SK-N-SH (cell line): ENCODE measurements at regions not wholly inside any gene's neighbourhood (a gene's known extent, or its start where the extent isn't known, plus 50 kb on each side); places are given as distances from the start of the nearest gene placed in this dataset.

Experiments
- CTCF ChIP-seq: fragments of 200-600 bp; sonication (generic); IDR thresholded peaks from 2 replicates; pipeline ENCODE4 v1.6.1; 2017; ENCODE audit warnings: antibody characterized with exemption, mild to moderate bottlenecking, moderate library complexity
- GABPA ChIP-seq: IDR thresholded peaks from 2 replicates; pipeline ENCODE4 v1.4.0; 2012; ENCODE audit warnings: low read depth, mild to moderate bottlenecking
- MAX ChIP-seq: IDR thresholded peaks from 2 replicates; pipeline ENCODE4 v1.4.0; 2012; ENCODE audit warnings: low read depth
- MEF2A ChIP-seq: IDR thresholded peaks from 2 replicates; pipeline ENCODE4 v1.4.0; 2012; ENCODE audit warnings: low read depth, borderline replicate concordance
- MXI1 ChIP-seq: IDR thresholded peaks from 2 replicates; pipeline ENCODE4 v1.6.1; 2012; ENCODE audit warnings: mild to moderate bottlenecking, low read depth, low read length, improper control_type of control experiment
- NFIC ChIP-seq: IDR thresholded peaks from 2 replicates; pipeline ENCODE4 v1.4.0; 2012; ENCODE audit warnings: borderline replicate concordance
- NRF1 ChIP-seq: IDR thresholded peaks from 2 replicates; pipeline ENCODE4 v1.6.1; 2012; ENCODE audit warnings: low read depth, mild to moderate bottlenecking, low read length
- POLR2AphosphoS5 ChIP-seq: IDR thresholded peaks from 2 replicates; pipeline ENCODE4 v1.6.1; 2012; ENCODE audit warnings: low read depth, low read length
- REST ChIP-seq: IDR thresholded peaks from 2 replicates; pipeline ENCODE4 v1.6.1; 2012; ENCODE audit warnings: mild to moderate bottlenecking, low read depth, low read length, moderate library complexity
- SMC3 ChIP-seq: IDR thresholded peaks from 2 replicates; pipeline ENCODE4 v1.6.1; 2012; ENCODE audit warnings: low read depth, low read length, improper control_type of control experiment
- TAF1 ChIP-seq: IDR thresholded peaks from 2 replicates; pipeline ENCODE4 v1.6.1; 2012; ENCODE audit warnings: low read depth, mild to moderate bottlenecking, low read length, moderate library complexity, borderline replicate concordance
- TCF12 ChIP-seq: IDR thresholded peaks from 2 replicates; pipeline ENCODE4 v1.4.0; 2012
- YY1 ChIP-seq: IDR thresholded peaks from 2 replicates; pipeline ENCODE4 v1.4.0; 2012; ENCODE audit warnings: low read depth, mild to moderate bottlenecking
- ZBTB33 ChIP-seq: IDR thresholded peaks from 2 replicates; pipeline ENCODE4 v1.4.0; 2012; ENCODE audit warnings: low read depth, borderline replicate concordance

- TF ChIP-seq GABPA (no peak), CTCF (no peak), TAF1 (no peak), POLR2AphosphoS5 (no peak), MEF2A (no peak), ZBTB33 (no peak), TCF12 (no peak), NRF1 (no peak), MXI1 (no peak), REST (no peak), NFIC (no peak), MAX (no peak), SMC3 (no peak), YY1 (no peak)
These were observed 323.7 kb upstream of the RPS23 start for GRCh38 chr5:82601861-82602260.
